CD4-positive, alpha-beta T cell (primary cell): ENCODE measurements at regions not wholly inside any gene's neighbourhood (a gene's known extent, or its start where the extent isn't known, plus 50 kb on each side); places are given as distances from the start of the nearest gene placed in this dataset.

Experiments
- ATAC-seq: fragments of 200-7000 bp; cut with Tn5 transposase; one replicate; pipeline ENCODE4 v1.10.0; 2022; ENCODE audit warnings: mild to moderate bottlenecking; ENCODE audit not compliant: poor library complexity
- CTCF ChIA-PET: fragments of 350-600 bp; sonication (Branson Sonifier 250); formaldehyde crosslinking; loops from one replicate; lab custom pipeline; 2021; ENCODE audit warnings: antibody characterized with exemption, inconsistent platforms; lab: Charles Lee
- POLR2A ChIA-PET: fragments of 350-600 bp; sonication (Branson Sonifier 250); formaldehyde crosslinking; loops from one replicate; lab custom pipeline; 2021; ENCODE audit warnings: antibody characterized with exemption, inconsistent platforms; lab: Charles Lee
- DNase-seq, 14 experiments: peaks; one replicate each; pipeline ENCODE4 v3.0.0-alpha.2; 2013 to 2020; ENCODE audit warnings: mixed read lengths in 2 of 14
- H3K27ac ChIP-seq, 2 donors: one replicate each; pipeline versions ENCODE4 v1.5.1 to v1.7.0; 2013; ENCODE audit warnings: low read length in 2 of 2, low read depth in 1 of 2, mild to moderate bottlenecking in 1 of 2
- H3K27me3 ChIP-seq, 2 experiments: 1 replicate in 1 of 2; 2 replicates in 1 of 2; pipeline versions ENCODE4 v1.6.1 to v1.7.0; 2013; ENCODE audit warnings: low read length in 2 of 2, control low read depth in 1 of 2, mild to moderate bottlenecking in 1 of 2, moderate library complexity in 1 of 2; ENCODE audit not compliant: insufficient read depth in 2 of 2, control insufficient read depth in 1 of 2
- H3K36me3 ChIP-seq: one replicate; pipeline ENCODE4 v1.6.1; 2013; ENCODE audit warnings: low read length, control low read depth; ENCODE audit not compliant: insufficient read depth
- H3K4me1 ChIP-seq: one replicate; pipeline ENCODE4 v1.6.1; 2013; ENCODE audit warnings: low read length, control low read depth; ENCODE audit not compliant: insufficient read depth
- H3K4me3 ChIP-seq: one replicate; pipeline ENCODE4 v1.5.1; 2013; ENCODE audit warnings: mild to moderate bottlenecking, low read length, moderate library complexity
- H3K9me3 ChIP-seq, 2 experiments: 1 replicate in 1 of 2; 2 replicates in 1 of 2; pipeline versions ENCODE4 v1.6.1 to v1.7.0; 2013; ENCODE audit warnings: low read length in 2 of 2, mild to moderate bottlenecking in 2 of 2, control low read depth in 1 of 2, moderate library complexity in 1 of 2; ENCODE audit not compliant: control insufficient read depth in 1 of 2, insufficient read depth in 1 of 2
- H3K27ac Mint-ChIP-seq: one replicate; pipeline ENCODE4 v1.8.0; 2020; ENCODE audit warnings: mixed read lengths
- H3K27me3 Mint-ChIP-seq: one replicate; pipeline ENCODE4 v1.8.0; 2021; ENCODE audit warnings: mixed read lengths
- H3K36me3 Mint-ChIP-seq: one replicate; pipeline ENCODE4 v1.8.0; 2021; ENCODE audit warnings: low read depth, mixed read lengths
- H3K4me1 Mint-ChIP-seq: one replicate; pipeline ENCODE4 v1.8.0; 2021; ENCODE audit warnings: low read depth, mixed read lengths
- H3K4me3 Mint-ChIP-seq: one replicate; pipeline ENCODE4 v1.8.0; 2020; ENCODE audit warnings: mild to moderate bottlenecking, mixed read lengths
- H3K9me3 Mint-ChIP-seq: one replicate; pipeline ENCODE4 v1.8.0; 2020; ENCODE audit warnings: mixed read lengths
- intact Hi-C, 2 experiments: fragments of 100-400 bp; cut with DNase I in 1 of 2; cut with micrococcal nuclease in 1 of 2; formaldehyde crosslinking; loops; one replicate each; pipeline versions ENCODE4 v1.15.1 to v1.9.0; 2023 to 2025; cut with DNase I, micrococcal nuclease
- TF ChIP-seq, protein P1 (sequence below): fragments of 200-600 bp; IDR thresholded peaks from one replicate; pipeline ENCODE4 v1.8.0; 2022; ENCODE audit warnings: antibody characterized with exemption, mild to moderate bottlenecking

DNA sequence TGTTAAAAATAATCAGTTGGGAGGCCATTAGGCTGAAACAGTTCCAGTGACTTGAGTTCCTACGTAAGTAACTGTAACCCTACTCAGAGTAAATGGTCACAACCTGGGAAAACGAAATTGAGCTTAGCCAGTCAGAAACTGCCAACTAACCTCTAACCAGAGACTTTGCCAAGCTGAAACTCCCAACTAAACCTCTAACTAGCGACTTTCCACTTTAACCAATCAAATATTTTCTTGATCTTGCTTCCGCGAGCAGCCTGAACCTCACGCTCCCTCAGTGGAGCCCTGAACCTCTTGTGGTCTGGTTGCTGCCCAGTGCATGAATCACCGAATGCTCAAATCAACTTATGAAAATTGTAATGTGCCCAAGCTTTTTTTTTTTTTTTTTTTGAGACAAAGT, 156.2 kb downstream of the MED10 start:
- POLR2A ChIA-PET: no interaction called here
- intact Hi-C loops: no loop called here
- H3K27ac Mint-ChIP-seq: no peak overlapping the region
- no peaks in the 10 kb centered on the region for H3K4me1 Mint-ChIP-seq
- no peaks in the 10 kb centered on the region for H3K36me3 ChIP-seq
- H3K27me3 Mint-ChIP-seq: peaks cover 10% of the 10 kb centered on the region
- no peak overlapping the region for H3K4me3 Mint-ChIP-seq
- TF ChIP-seq, protein P1, sequence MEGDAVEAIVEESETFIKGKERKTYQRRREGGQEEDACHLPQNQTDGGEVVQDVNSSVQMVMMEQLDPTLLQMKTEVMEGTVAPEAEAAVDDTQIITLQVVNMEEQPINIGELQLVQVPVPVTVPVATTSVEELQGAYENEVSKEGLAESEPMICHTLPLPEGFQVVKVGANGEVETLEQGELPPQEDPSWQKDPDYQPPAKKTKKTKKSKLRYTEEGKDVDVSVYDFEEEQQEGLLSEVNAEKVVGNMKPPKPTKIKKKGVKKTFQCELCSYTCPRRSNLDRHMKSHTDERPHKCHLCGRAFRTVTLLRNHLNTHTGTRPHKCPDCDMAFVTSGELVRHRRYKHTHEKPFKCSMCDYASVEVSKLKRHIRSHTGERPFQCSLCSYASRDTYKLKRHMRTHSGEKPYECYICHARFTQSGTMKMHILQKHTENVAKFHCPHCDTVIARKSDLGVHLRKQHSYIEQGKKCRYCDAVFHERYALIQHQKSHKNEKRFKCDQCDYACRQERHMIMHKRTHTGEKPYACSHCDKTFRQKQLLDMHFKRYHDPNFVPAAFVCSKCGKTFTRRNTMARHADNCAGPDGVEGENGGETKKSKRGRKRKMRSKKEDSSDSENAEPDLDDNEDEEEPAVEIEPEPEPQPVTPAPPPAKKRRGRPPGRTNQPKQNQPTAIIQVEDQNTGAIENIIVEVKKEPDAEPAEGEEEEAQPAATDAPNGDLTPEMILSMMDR: no peak
- H3K4me1 ChIP-seq: no peaks in the 10 kb centered on the region
- CTCF ChIA-PET: no interaction called here
- no peak for DNase-seq
- H3K27me3 ChIP-seq: no peaks in the 10 kb centered on the region
- H3K27ac ChIP-seq: no peak overlapping the region
- ATAC-seq: no peak
- H3K36me3 Mint-ChIP-seq: no peaks in the 10 kb centered on the region
- no peak overlapping the region for H3K4me3 ChIP-seq
- peaks cover 0 to 22% of the 10 kb centered on the region in 2 experiments for H3K9me3 ChIP-seq
- no peaks in the 10 kb centered on the region for H3K9me3 Mint-ChIP-seq

DNA sequence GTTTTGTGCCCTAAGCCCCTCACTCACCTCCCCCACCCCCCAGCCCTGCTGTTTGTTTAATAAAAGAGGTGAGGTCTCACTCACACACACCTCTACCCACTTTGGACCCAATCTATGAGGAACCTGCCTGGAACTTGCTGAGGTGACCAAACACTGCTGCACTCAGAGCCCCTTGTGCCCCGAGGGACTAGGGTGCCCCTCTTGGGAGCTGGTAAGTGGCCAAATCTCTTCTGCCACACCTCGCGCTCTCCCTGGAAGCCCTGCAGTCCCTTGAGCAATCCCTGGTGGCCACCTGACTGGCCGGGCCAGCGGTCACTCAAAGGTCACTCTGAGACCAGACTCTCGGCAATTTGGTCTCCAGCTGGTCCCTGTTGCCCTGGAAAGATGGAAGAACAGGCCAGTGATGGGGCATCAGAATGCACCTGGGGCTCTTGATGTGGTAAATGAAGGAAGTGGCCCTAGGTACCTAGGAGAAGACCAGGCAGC, 157.2 kb downstream of the MED10 start:
- no peak overlapping the region for H3K4me3 Mint-ChIP-seq
- peaks cover 0 to 22% of the 10 kb centered on the region in 2 experiments for H3K9me3 ChIP-seq
- ATAC-seq: no peak
- TF ChIP-seq, protein P1: no peak
- H3K9me3 Mint-ChIP-seq: no peaks in the 10 kb centered on the region
- H3K27ac Mint-ChIP-seq: no peak overlapping the region
- H3K4me3 ChIP-seq: no peak overlapping the region
- DNase-seq: no peak
- H3K4me1 ChIP-seq: no peaks in the 10 kb centered on the region
- ChIA-PET CTCF (no interaction called here), POLR2A (no interaction called here)
- H3K4me1 Mint-ChIP-seq: no peaks in the 10 kb centered on the region
- H3K36me3 ChIP-seq: no peaks in the 10 kb centered on the region
- peaks cover 10% of the 10 kb centered on the region for H3K27me3 Mint-ChIP-seq
- no peak overlapping the region for H3K27ac ChIP-seq
- intact Hi-C loops: no loop called here
- H3K27me3 ChIP-seq: no peaks in the 10 kb centered on the region
- H3K36me3 Mint-ChIP-seq: no peaks in the 10 kb centered on the region

DNA sequence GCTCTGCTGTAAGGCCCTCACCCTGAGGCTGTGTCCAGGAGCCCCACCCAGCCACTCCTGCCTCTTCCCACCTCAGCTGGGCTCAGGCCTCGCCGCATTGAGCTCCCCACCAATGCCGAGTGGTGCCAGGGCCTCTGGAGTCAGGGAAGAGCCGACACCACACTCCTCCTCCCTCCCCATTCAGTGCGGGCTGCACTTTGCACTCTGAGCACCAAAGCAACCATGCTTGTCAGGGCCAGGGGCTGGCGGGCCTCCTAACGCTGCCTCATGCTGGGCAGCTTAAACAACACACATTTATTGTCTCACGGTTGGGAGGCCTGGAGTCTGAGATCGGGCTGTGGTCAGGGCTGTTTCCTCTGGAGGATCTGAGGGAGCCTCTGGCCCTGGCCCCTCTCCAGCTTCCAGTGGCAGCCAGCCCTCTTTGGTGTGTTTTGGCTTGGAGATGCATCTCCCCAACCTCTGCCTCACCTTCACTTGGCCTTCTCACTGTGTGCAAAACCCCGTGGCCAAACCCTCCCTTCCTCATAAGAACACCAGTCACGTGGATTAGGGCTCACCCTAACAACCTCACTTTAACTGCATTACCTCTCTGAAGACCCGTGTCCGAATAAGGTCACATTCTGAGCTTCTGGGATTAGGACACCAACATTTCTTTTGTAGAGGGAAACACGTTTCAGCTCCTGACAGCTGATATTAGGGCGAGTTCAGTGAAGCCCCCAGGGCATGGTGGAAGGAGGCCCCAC, 157.8 kb downstream of the MED10 start:
- H3K4me3 ChIP-seq: no peak overlapping the region
- POLR2A ChIA-PET: no interaction called here
- H3K36me3 Mint-ChIP-seq: no peaks in the 10 kb centered on the region
- peaks cover 0 to 22% of the 10 kb centered on the region in 2 experiments for H3K9me3 ChIP-seq
- intact Hi-C loops: no loop called here
- H3K9me3 Mint-ChIP-seq: no peaks in the 10 kb centered on the region
- no peaks in the 10 kb centered on the region for H3K36me3 ChIP-seq
- H3K4me1 ChIP-seq: no peaks in the 10 kb centered on the region
- DNase-seq (no peak), ATAC-seq (no peak)
- H3K27ac ChIP-seq: no peak overlapping the region
- no peaks in the 10 kb centered on the region for H3K27me3 ChIP-seq
- CTCF ChIA-PET: no interaction called here
- TF ChIP-seq, protein P1: no peak
- H3K4me3 Mint-ChIP-seq: no peak overlapping the region
- no peaks in the 10 kb centered on the region for H3K4me1 Mint-ChIP-seq
- peaks cover 5% of the 10 kb centered on the region for H3K27me3 Mint-ChIP-seq
- no peak overlapping the region for H3K27ac Mint-ChIP-seq
